Activated B cell treated with CpG ODN at 0.5 μM for 24 hours (primary cell): ENCODE measurements at regions not wholly inside any gene's neighbourhood (a gene's known extent, or its start where the extent isn't known, plus 50 kb on each side); places are given as distances from the start of the nearest gene placed in this dataset.

Experiments used
- ATAC-seq: fragments of 200-7000 bp; cut with Tn5 transposase; one replicate; pipeline ENCODE4 v1.10.0; 2021; ENCODE audit warnings: low read depth, mild to moderate bottlenecking, moderate library complexity
- CTCF ChIA-PET: fragments of 350-600 bp; sonication (Branson Sonifier 250); formaldehyde crosslinking; loops from one replicate; lab custom pipeline; 2021; ENCODE audit warnings: antibody characterized with exemption; lab: Charles Lee
- POLR2A ChIA-PET: fragments of 350-600 bp; sonication (Branson Sonifier 250); formaldehyde crosslinking; loops from one replicate; lab custom pipeline; 2021; ENCODE audit warnings: antibody characterized with exemption; lab: Charles Lee
- DNase-seq: peaks from one replicate; pipeline ENCODE4 v3.0.0; 2022
- H3K27ac Mint-ChIP-seq: one replicate; pipeline ENCODE4 v1.8.0; 2020; ENCODE audit warnings: mixed read lengths
- H3K27me3 Mint-ChIP-seq: one replicate; pipeline ENCODE4 v1.8.0; 2021; ENCODE audit warnings: mixed read lengths
- H3K36me3 Mint-ChIP-seq: one replicate; pipeline ENCODE4 v1.8.0; 2021; ENCODE audit warnings: low read depth, mixed read lengths
- H3K4me1 Mint-ChIP-seq: one replicate; pipeline ENCODE4 v1.8.0; 2021; ENCODE audit warnings: mixed read lengths
- H3K4me3 Mint-ChIP-seq: one replicate; pipeline ENCODE4 v1.8.0; 2020; ENCODE audit warnings: mild to moderate bottlenecking, mixed read lengths
- H3K9me3 Mint-ChIP-seq: one replicate; pipeline ENCODE4 v1.8.0; 2020; ENCODE audit warnings: mixed read lengths
- intact Hi-C: fragments of 100-400 bp; cut with micrococcal nuclease; formaldehyde crosslinking; loops from one replicate; pipeline ENCODE4 v1.15.1; 2024
- TF ChIP-seq, protein P1 (sequence below): fragments of 200-600 bp; IDR thresholded peaks from one replicate; pipeline ENCODE4 v1.8.0; 2022; ENCODE audit warnings: antibody characterized with exemption, mild to moderate bottlenecking

DNA sequence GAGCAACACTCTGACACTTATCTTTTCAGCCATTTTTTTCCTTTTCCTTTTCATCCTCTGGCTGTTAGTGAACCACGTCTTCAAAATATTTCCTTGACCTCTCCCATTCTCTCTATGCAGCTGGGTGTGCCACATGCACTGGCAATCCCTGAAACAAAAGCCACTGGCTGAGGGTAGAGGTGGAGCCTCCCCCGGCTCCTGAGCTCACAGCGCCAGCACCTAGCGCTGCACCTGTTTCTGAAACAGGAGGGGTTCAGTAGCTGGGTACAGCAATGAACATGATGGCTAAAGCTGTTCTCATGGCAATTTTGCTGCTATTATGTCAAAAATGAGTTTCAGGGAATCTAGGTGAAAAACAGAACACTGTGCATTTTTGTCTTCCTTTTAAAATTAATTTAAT, 314.7 kb upstream of the ATP10A start:
- ChIA-PET CTCF (no interaction called here), POLR2A (no interaction called here)
- TF ChIP-seq, protein P1, sequence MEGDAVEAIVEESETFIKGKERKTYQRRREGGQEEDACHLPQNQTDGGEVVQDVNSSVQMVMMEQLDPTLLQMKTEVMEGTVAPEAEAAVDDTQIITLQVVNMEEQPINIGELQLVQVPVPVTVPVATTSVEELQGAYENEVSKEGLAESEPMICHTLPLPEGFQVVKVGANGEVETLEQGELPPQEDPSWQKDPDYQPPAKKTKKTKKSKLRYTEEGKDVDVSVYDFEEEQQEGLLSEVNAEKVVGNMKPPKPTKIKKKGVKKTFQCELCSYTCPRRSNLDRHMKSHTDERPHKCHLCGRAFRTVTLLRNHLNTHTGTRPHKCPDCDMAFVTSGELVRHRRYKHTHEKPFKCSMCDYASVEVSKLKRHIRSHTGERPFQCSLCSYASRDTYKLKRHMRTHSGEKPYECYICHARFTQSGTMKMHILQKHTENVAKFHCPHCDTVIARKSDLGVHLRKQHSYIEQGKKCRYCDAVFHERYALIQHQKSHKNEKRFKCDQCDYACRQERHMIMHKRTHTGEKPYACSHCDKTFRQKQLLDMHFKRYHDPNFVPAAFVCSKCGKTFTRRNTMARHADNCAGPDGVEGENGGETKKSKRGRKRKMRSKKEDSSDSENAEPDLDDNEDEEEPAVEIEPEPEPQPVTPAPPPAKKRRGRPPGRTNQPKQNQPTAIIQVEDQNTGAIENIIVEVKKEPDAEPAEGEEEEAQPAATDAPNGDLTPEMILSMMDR: no peak
- Mint-ChIP-seq H3K27ac (no peak overlapping the region), H3K4me3 (no peak overlapping the region), H3K27me3 (no peaks in the 10 kb centered on the region), H3K4me1 (no peaks in the 10 kb centered on the region), H3K9me3 (no peaks in the 10 kb centered on the region), H3K36me3 (no peaks in the 10 kb centered on the region)
- no peak for ATAC-seq
- intact Hi-C loops: no loop called here
- no peak for DNase-seq

DNA sequence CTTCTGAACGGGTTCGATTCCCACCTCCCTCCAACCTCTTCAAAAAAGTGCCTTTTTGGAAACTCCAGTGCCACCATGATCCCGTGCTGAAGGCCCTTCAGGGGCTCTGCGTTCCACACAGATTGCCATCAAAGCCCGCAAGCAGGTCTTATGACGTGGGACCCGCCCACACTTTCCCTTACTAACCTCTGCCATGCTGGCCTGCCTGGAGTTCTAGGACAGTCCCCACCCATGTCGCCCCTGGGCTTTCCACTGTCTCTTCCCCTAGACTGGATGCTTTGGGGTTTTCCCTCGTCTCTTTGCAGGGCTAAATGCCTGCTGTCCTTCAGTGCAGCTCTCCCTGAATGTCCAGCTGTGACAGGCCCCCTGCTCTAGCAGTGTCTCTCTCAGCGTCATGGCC, 313.7 kb upstream of the ATP10A start:
- ATAC-seq (no peak), DNase-seq (no peak)
- POLR2A ChIA-PET: no interaction called here
- no peaks in the 10 kb centered on the region for H3K4me1 Mint-ChIP-seq
- TF ChIP-seq, protein P1: no peak
- no peak overlapping the region for H3K4me3 Mint-ChIP-seq
- CTCF ChIA-PET: no interaction called here
- no peaks in the 10 kb centered on the region for H3K27me3 Mint-ChIP-seq
- no peaks in the 10 kb centered on the region for H3K36me3 Mint-ChIP-seq
- H3K27ac Mint-ChIP-seq: no peak overlapping the region
- H3K9me3 Mint-ChIP-seq: peaks cover 1% of the 10 kb centered on the region
- intact Hi-C loops: no loop called here

DNA sequence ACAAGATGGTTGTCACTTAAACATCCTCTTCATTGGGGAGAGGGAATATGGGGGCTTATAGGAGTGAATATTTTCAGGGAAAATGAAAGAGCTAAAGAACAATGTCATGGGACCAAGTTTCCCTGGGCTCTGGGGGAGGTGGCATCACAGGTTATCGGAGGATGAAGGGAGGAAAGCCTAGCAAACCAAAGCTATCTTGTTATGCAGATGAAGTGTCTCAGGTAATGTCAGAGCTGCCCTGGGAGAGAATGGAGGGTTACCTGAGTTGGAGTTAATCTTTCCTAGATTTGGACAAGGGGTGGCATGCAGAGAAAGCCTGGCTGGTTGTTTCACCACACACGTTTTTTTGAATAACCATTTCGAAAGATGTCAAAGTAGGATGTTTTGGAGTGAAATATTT, 308.1 kb upstream of the ATP10A start:
- no peak overlapping the region for H3K4me3 Mint-ChIP-seq
- intact Hi-C loops: no loop called here
- ChIA-PET CTCF (no interaction called here), POLR2A (no interaction called here)
- H3K4me1 Mint-ChIP-seq: no peaks in the 10 kb centered on the region
- DNase-seq: no peak
- ATAC-seq: no peak
- no peaks in the 10 kb centered on the region for H3K36me3 Mint-ChIP-seq
- H3K27ac Mint-ChIP-seq: no peak overlapping the region
- no peaks in the 10 kb centered on the region for H3K27me3 Mint-ChIP-seq
- TF ChIP-seq, protein P1: no peak
- peaks cover 8% of the 10 kb centered on the region for H3K9me3 Mint-ChIP-seq

DNA sequence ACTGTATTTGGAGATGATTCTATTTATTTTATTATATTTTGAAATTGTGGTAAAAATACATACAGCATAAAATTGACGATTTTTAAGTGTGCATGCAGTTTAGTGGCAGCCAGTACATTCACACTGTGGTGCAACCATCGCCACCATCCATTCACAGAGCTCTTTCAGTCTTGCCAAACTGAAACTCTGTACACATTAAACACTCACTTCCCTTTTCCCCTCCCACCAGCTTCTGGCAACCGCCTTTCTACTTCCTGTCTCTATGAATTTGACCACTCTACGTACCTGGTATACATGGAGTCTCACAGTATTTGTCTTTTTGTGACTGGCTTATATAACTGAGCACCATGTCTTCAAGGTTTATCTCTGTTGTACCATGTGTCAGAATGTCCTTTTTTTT, 303.3 kb upstream of the ATP10A start:
- no peak overlapping the region for H3K27ac Mint-ChIP-seq
- H3K27me3 Mint-ChIP-seq: no peaks in the 10 kb centered on the region
- H3K9me3 Mint-ChIP-seq: peaks cover 5% of the 10 kb centered on the region
- intact Hi-C loops: no loop called here
- no peak overlapping the region for H3K4me3 Mint-ChIP-seq
- TF ChIP-seq, protein P1: no peak
- DNase-seq (no peak), ATAC-seq (no peak)
- H3K36me3 Mint-ChIP-seq: no peaks in the 10 kb centered on the region
- POLR2A ChIA-PET: no interaction called here
- CTCF ChIA-PET: no interaction called here
- H3K4me1 Mint-ChIP-seq: no peaks in the 10 kb centered on the region

DNA sequence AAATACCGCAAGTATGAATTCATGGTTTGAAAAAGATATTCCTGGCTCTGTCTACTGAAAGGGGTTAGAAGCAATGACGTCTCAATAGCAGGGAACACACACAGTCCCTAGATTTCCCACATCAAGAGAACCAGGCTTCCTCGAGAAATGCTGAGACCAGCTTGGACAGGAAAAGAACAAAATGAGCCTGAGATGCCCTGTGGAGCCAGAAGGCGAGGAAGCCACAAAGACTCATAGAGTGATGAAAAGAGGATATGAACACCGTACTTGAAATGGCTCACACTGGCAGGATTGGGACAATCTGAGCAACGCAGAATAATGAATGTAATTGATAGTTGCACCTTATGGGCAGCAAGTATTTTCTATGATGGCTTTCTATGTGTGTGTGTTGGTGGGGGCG, 302.4 kb upstream of the ATP10A start:
- Mint-ChIP-seq H3K4me3 (no peak overlapping the region), H3K27ac (no peak overlapping the region), H3K27me3 (no peaks in the 10 kb centered on the region), H3K9me3 (peaks cover 5% of the 10 kb centered on the region), H3K4me1 (no peaks in the 10 kb centered on the region), H3K36me3 (no peaks in the 10 kb centered on the region)
- DNase-seq (no peak), ATAC-seq (no peak)
- intact Hi-C loops: no loop called here
- ChIA-PET CTCF (no interaction called here), POLR2A (no interaction called here)
- TF ChIP-seq, protein P1: no peak
